Ammon's horn (tissue), 1 donor: ENCODE measurements at regions not wholly inside any gene's neighbourhood (a gene's known extent, or its start where the extent isn't known, plus 50 kb on each side); places are given as distances from the start of the nearest gene placed in this dataset.
"Not testable (repeated sequence)": the region's sequence is repeated elsewhere in the genome, so short reads cannot be mapped to it uniquely, and the experiment has no call there.

Source experiments
- DNase-seq: peaks from one replicate; pipeline ENCODE4 v3.0.0-alpha.2; 2016; ENCODE audit warnings: low spot score

- no peak for DNase-seq
Observed at GRCh38 chr15:95698951-95699350, 631.5 kb upstream of the NR2F2 start.

GRCh38 chr15:95699578-95699977, 630.9 kb upstream of the NR2F2 start:
- DNase-seq, result no peak

GRCh38 chr15:95700692-95701091, 629.8 kb upstream of the NR2F2 start:
- DNase-seq, result not testable (repeated sequence)

- no peak for DNase-seq
Observed at GRCh38 chr15:95701410-95701809, 629.1 kb upstream of the NR2F2 start.

GRCh38 chr15:95709959-95710695, 620.4 kb upstream of the NR2F2 start:
- no peak for DNase-seq

- no peak for DNase-seq
Observed at GRCh38 chr15:95712785-95713184, 617.7 kb upstream of the NR2F2 start.

- no peak for DNase-seq
Observed at GRCh38 chr15:95713324-95713723, 617.2 kb upstream of the NR2F2 start.

- no peak for DNase-seq
Observed at GRCh38 chr15:95715116-95715903, 615.2 kb upstream of the NR2F2 start.

- DNase-seq, result no peak
Observed at GRCh38 chr15:95715906-95716656, 614.4 kb upstream of the NR2F2 start.

- no peak for DNase-seq
Observed at GRCh38 chr15:95716708-95717107, 613.8 kb upstream of the NR2F2 start.

- DNase-seq, result no peak
Observed at GRCh38 chr15:95718441-95718840, 612.1 kb upstream of the NR2F2 start.

GRCh38 chr15:95724908-95725633, 605.4 kb upstream of the NR2F2 start:
- DNase-seq, result no peak

GRCh38 chr15:95726891-95727290, 603.6 kb upstream of the NR2F2 start:
- no peak for DNase-seq

- DNase-seq, result no peak
Observed at GRCh38 chr15:95733931-95734330, 596.6 kb upstream of the NR2F2 start.

- no peak for DNase-seq
Observed at GRCh38 chr15:95734422-95735316, 595.8 kb upstream of the NR2F2 start.

- DNase-seq, result no peak
Observed at GRCh38 chr15:95737060-95737459, 593.4 kb upstream of the NR2F2 start.

- DNase-seq, result no peak
Observed at GRCh38 chr15:95739131-95739530, 591.4 kb upstream of the NR2F2 start.

- no peak for DNase-seq
Observed at GRCh38 chr15:95741830-95742229, 588.7 kb upstream of the NR2F2 start.

GRCh38 chr15:95742256-95742655, 588.2 kb upstream of the NR2F2 start:
- DNase-seq, result no peak

GRCh38 chr15:95742836-95743235, 587.7 kb upstream of the NR2F2 start:
- no peak for DNase-seq

- DNase-seq, result no peak
Observed at GRCh38 chr15:95757171-95757570, 573.3 kb upstream of the NR2F2 start.
